Activated CD8-positive, alpha-beta T cell treated with anti-CD3 and anti-CD28 coated beads for 36 hours (primary cell): ENCODE measurements at regions not wholly inside any gene's neighbourhood (a gene's known extent, or its start where the extent isn't known, plus 50 kb on each side); places are given as distances from the start of the nearest gene placed in this dataset.

Experiments
- ATAC-seq: fragments of 200-7000 bp; cut with Tn5 transposase; one replicate; pipeline ENCODE4 v1.10.0; 2021; ENCODE audit warnings: mild to moderate bottlenecking, moderate library complexity
- CTCF ChIA-PET: fragments of 350-600 bp; sonication (Branson Sonifier 250); formaldehyde crosslinking; loops from one replicate; lab custom pipeline; 2021; ENCODE audit warnings: antibody characterized with exemption; lab: Charles Lee
- POLR2A ChIA-PET: fragments of 350-600 bp; sonication (Branson Sonifier 250); formaldehyde crosslinking; loops from one replicate; lab custom pipeline; 2021; ENCODE audit warnings: antibody characterized with exemption; lab: Charles Lee
- DNase-seq: peaks from one replicate; pipeline ENCODE4 v3.0.0-alpha.2; 2020
- H3K27ac Mint-ChIP-seq: one replicate; pipeline ENCODE4 v1.8.0; 2021; ENCODE audit warnings: mild to moderate bottlenecking, mixed read lengths
- H3K27me3 Mint-ChIP-seq: one replicate; pipeline ENCODE4 v1.8.0; 2021; ENCODE audit warnings: mixed read lengths
- H3K36me3 Mint-ChIP-seq: one replicate; pipeline ENCODE4 v1.8.0; 2021; ENCODE audit warnings: low read depth, mixed read lengths
- H3K4me1 Mint-ChIP-seq: one replicate; pipeline ENCODE4 v1.8.0; 2021; ENCODE audit warnings: low read depth, mixed read lengths
- H3K4me3 Mint-ChIP-seq: one replicate; pipeline ENCODE4 v1.8.0; 2021; ENCODE audit warnings: mild to moderate bottlenecking, moderate library complexity, mixed read lengths
- H3K9me3 Mint-ChIP-seq: one replicate; pipeline ENCODE4 v1.8.0; 2021; ENCODE audit warnings: mixed read lengths
- intact Hi-C: fragments of 100-400 bp; cut with micrococcal nuclease; formaldehyde crosslinking; loops from one replicate; pipeline ENCODE4 v1.10.0; 2022
- TF ChIP-seq, protein P1 (sequence below): fragments of 200-600 bp; IDR thresholded peaks from one replicate; pipeline ENCODE4 v1.8.0; 2022; ENCODE audit warnings: antibody characterized with exemption, mild to moderate bottlenecking

DNA sequence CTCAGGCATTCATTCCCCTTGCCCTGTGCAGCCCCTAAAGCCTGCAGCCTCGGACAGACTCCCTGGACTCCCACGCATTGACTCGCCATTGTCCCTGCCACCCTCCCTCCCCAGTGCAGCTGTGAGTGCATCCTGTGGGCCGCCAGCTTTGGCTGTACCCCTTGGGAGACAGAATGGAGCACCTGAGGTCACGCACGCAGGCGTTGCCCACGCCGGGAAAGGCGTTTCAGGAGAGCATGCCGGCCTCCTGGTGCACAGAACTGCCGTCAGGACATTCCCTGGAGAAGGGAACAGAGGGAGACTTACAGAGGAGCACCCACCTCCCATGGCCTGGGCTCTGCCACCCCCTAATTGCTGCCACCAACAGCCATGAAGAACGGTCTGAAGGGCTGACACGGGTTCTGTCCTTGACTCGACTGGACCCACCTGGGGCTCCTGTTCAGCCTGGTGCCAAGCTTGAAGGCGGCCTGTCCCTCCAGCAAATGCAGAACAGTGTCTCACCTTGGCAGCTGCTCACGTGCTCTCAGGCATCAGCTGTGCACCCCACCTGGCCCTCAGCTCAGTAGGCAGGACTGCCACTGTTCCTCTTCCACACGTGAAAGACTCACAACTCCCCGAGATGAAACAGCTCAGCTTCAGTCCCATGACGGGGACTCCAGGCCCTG, 503.8 kb downstream of the BRD1 start:
- H3K27me3 Mint-ChIP-seq, result peaks cover 23% of the 10 kb centered on the region
- no peak overlapping the region for H3K27ac Mint-ChIP-seq
- CTCF ChIA-PET, result interaction anchor here (1.1 kb wide), 1 partner anchor 19 kb away, joined by 5 read pairs; no protein-coding TSS in a partner anchor
- ATAC-seq (no peak), DNase-seq (no peak)
- POLR2A ChIA-PET, result no interaction called here
- peaks cover 3% of the 10 kb centered on the region for H3K9me3 Mint-ChIP-seq
- intact Hi-C loops, result no loop called here
- H3K4me3 Mint-ChIP-seq, result no peak overlapping the region
- H3K36me3 Mint-ChIP-seq, result no peaks in the 10 kb centered on the region
- TF ChIP-seq, protein P1, sequence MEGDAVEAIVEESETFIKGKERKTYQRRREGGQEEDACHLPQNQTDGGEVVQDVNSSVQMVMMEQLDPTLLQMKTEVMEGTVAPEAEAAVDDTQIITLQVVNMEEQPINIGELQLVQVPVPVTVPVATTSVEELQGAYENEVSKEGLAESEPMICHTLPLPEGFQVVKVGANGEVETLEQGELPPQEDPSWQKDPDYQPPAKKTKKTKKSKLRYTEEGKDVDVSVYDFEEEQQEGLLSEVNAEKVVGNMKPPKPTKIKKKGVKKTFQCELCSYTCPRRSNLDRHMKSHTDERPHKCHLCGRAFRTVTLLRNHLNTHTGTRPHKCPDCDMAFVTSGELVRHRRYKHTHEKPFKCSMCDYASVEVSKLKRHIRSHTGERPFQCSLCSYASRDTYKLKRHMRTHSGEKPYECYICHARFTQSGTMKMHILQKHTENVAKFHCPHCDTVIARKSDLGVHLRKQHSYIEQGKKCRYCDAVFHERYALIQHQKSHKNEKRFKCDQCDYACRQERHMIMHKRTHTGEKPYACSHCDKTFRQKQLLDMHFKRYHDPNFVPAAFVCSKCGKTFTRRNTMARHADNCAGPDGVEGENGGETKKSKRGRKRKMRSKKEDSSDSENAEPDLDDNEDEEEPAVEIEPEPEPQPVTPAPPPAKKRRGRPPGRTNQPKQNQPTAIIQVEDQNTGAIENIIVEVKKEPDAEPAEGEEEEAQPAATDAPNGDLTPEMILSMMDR, result no peak
- H3K4me1 Mint-ChIP-seq, result no peaks in the 10 kb centered on the region

DNA sequence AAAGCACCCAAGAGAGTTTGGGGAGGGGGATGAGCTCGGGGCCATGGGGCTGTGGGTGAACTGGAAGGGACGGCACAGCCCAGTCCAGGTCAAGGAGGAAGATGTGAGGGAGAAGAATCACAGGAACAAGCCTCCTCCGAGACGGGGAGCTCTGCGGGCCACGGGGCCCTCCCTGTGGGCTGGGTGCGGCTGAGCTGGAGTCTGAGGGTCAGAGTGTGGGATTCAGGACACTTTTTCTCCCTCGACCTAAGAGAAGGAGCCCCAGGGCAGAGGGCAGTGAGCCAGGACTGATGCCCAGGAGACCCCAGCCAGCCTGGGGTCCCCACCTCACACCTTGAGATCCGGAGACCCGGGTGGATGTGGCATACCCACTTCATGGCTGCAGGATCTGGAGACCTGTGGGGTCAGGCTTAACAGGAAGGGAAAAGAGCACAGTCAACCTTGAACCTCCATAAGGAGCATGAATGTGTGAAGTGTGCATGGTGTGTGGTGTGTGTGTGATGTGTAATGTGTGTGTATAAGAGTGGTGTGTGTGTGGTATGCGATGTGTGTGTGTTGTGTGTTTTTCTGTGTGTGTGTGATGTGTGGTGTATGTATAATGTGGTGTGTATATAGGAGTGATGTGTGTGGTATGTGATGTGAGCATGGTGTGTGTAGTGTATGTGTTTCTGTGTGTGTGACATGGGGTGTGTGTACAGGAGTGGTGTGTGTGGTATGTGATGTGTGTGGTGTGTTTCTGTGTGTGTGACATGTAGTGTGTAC, 504.6 kb downstream of the BRD1 start:
- H3K27ac Mint-ChIP-seq, result no peak overlapping the region
- POLR2A ChIA-PET, result no interaction called here
- intact Hi-C loops, result no loop called here
- no peaks in the 10 kb centered on the region for H3K4me1 Mint-ChIP-seq
- H3K36me3 Mint-ChIP-seq, result no peaks in the 10 kb centered on the region
- no peak overlapping the region for H3K4me3 Mint-ChIP-seq
- TF ChIP-seq, protein P1, result no peak
- CTCF ChIA-PET, result no interaction called here
- H3K9me3 Mint-ChIP-seq, result peaks cover 3% of the 10 kb centered on the region
- no peak for DNase-seq
- no peak for ATAC-seq
- H3K27me3 Mint-ChIP-seq, result peaks cover 23% of the 10 kb centered on the region

DNA sequence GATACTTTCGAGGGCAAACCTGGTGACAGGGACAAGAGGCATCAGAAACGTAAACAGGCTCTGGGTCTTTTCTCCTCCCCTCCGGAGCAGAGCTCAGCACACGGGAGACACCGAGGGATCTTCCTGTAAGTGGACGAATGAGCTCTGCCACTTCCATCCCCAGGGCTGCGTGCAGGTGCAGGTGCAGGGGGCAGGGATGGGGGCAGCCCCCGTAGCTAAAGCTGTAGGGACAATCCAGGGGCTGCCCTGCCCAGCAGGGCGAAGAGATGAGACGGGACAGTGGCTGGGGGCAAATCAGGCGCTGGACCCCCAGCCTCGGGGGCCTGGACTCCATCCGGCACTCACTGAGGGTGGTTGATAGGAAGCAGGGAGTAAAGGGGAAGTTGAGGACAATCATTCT, 505.4 kb downstream of the BRD1 start:
- no peak overlapping the region for H3K4me3 Mint-ChIP-seq
- H3K36me3 Mint-ChIP-seq, result no peaks in the 10 kb centered on the region
- ATAC-seq (no peak), DNase-seq (no peak)
- intact Hi-C loops, result no loop called here
- H3K27me3 Mint-ChIP-seq, result peaks cover 23% of the 10 kb centered on the region
- TF ChIP-seq, protein P1, result no peak
- ChIA-PET POLR2A (no interaction called here), CTCF (no interaction called here)
- H3K27ac Mint-ChIP-seq, result no peak overlapping the region
- peaks cover 3% of the 10 kb centered on the region for H3K9me3 Mint-ChIP-seq
- H3K4me1 Mint-ChIP-seq, result no peaks in the 10 kb centered on the region

DNA sequence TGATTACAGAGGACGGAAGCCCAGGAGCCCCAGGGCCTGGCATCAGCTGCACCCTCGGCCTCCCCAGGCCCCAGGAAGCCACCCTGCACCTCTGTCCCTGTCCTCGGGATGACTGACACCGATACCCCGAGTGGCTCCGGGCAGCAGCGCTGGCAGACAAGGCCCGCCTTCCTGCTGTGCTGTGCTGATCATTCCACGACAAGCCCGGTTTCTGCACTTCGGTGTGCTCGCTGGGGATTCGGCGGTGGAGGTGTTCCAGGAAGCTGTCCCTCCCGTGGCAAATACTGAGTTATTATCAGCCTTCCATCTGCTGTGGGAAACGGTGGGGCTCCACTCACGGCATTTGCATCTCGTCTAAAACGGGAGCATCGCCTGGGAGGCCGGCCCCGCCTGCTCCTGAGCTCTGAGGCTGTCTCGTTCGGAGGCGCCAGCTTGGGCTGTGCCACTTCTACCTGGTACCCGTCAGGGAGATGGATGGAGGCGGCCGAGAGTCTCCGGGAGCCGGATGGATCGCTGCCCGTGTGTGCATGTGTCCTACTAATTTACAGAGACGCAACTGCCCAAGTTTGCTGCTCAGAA, 506.1 kb downstream of the BRD1 start:
- no peaks in the 10 kb centered on the region for H3K4me1 Mint-ChIP-seq
- no peaks in the 10 kb centered on the region for H3K36me3 Mint-ChIP-seq
- no peaks in the 10 kb centered on the region for H3K9me3 Mint-ChIP-seq
- no peak overlapping the region for H3K27ac Mint-ChIP-seq
- TF ChIP-seq, protein P1, result no peak
- ChIA-PET POLR2A (no interaction called here), CTCF (interaction anchor here (1.3 kb wide), 1 partner anchor 17 kb away, joined by 5 read pairs; no protein-coding TSS in a partner anchor)
- intact Hi-C loops, result no loop called here
- no peak for ATAC-seq
- H3K27me3 Mint-ChIP-seq, result peaks cover 23% of the 10 kb centered on the region
- DNase-seq, result no peak
- no peak overlapping the region for H3K4me3 Mint-ChIP-seq
